Fibroblast of mammary gland (primary cell): ENCODE measurements at regions not wholly inside any gene's neighbourhood (a gene's known extent, or its start where the extent isn't known, plus 50 kb on each side); places are given as distances from the start of the nearest gene placed in this dataset.

ENCODE experiments used
- DNase-seq: peaks from one replicate; pipeline ENCODE4 v3.0.0-alpha.2; 2010; ENCODE audit warnings: low read depth
- H3K4me3 ChIP-seq: 2 replicates; pipeline ENCODE4 v1.5.1; 2011; ENCODE audit warnings: low read depth, mild to moderate bottlenecking, low read length, moderate library complexity; ENCODE audit not compliant: control insufficient read depth
- TF ChIP-seq, protein P1 (sequence below): conservative IDR thresholded peaks from 2 replicates; pipeline ENCODE4 v1.5.1; 2011; ENCODE audit warnings: low read depth, low read length, inconsistent platforms; ENCODE audit not compliant: control insufficient read depth, insufficient read depth

GRCh38 chr12:4049298-4050080, 176.3 kb upstream of the PARP11 start:
- DNase-seq: no peak
- no peak overlapping the region for H3K4me3 ChIP-seq
- TF ChIP-seq, protein P1, sequence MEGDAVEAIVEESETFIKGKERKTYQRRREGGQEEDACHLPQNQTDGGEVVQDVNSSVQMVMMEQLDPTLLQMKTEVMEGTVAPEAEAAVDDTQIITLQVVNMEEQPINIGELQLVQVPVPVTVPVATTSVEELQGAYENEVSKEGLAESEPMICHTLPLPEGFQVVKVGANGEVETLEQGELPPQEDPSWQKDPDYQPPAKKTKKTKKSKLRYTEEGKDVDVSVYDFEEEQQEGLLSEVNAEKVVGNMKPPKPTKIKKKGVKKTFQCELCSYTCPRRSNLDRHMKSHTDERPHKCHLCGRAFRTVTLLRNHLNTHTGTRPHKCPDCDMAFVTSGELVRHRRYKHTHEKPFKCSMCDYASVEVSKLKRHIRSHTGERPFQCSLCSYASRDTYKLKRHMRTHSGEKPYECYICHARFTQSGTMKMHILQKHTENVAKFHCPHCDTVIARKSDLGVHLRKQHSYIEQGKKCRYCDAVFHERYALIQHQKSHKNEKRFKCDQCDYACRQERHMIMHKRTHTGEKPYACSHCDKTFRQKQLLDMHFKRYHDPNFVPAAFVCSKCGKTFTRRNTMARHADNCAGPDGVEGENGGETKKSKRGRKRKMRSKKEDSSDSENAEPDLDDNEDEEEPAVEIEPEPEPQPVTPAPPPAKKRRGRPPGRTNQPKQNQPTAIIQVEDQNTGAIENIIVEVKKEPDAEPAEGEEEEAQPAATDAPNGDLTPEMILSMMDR: no peak

DNA sequence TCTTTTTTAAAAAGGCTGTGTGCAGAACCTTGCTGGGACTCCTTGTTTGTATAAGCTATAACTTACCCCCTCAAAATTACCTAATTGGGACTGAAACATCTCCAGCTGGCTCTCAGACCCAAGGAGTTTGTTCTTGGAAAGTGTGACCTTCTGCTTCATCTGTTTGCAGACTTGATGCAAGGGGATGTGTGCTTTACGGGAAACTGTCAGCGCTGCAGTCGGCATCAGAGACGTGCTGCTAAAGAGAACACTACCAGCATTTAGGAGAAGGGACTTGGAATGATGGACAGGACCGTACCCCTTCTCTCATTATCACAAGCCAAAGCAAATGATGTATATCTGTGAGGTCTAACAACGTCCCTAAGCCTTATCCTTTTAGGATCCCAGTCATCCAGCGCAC, 174.2 kb upstream of the PARP11 start:
- TF ChIP-seq, protein P1: no peak
- no peak overlapping the region for H3K4me3 ChIP-seq
- no peak for DNase-seq

- H3K4me3 ChIP-seq: no peak overlapping the region
Observed at GRCh38 chr12:4046495-4046840, 173.3 kb upstream of the PARP11 start.

DNA sequence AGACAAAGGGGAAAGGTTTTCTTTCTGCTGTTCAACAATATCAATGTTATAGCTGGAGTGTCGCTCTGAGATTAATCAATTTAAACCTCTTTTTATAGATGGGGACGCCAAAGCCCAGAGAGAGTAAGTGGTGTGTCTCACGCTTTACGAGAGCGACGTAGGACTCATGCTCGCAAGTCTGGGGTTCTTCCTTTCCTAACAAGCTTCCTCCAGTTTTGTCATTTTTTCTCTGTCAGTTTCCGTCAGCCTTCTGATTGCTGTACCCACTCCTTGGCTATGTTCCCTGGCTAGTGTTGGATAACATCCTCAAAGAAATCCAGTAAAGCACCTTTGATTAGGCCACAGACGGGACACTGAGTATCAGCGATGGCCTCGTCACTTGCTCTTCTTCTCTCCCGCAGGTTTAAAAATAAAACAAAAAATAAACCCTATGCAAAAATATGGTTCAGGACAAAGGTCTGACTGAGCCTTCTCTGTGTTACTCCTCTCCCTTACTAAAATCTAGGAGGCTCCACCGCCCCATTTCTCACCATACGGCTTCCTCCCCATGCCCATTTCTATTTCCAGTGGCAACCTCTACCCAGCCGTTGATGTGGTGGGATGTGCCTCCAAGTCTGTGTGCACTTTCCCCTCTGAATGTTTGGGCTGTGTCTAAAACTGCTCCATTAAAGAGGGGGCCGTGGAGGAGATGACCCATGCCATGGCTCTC, 172.7 kb upstream of the PARP11 start:
- no peak for DNase-seq
- TF ChIP-seq, protein P1: no peak
- H3K4me3 ChIP-seq: no peak overlapping the region

More at GRCh38 chr12:4046495-4046840, 173.3 kb upstream of the PARP11 start:
- DNase-seq: no peak
- TF ChIP-seq, protein P1: no peak

DNA sequence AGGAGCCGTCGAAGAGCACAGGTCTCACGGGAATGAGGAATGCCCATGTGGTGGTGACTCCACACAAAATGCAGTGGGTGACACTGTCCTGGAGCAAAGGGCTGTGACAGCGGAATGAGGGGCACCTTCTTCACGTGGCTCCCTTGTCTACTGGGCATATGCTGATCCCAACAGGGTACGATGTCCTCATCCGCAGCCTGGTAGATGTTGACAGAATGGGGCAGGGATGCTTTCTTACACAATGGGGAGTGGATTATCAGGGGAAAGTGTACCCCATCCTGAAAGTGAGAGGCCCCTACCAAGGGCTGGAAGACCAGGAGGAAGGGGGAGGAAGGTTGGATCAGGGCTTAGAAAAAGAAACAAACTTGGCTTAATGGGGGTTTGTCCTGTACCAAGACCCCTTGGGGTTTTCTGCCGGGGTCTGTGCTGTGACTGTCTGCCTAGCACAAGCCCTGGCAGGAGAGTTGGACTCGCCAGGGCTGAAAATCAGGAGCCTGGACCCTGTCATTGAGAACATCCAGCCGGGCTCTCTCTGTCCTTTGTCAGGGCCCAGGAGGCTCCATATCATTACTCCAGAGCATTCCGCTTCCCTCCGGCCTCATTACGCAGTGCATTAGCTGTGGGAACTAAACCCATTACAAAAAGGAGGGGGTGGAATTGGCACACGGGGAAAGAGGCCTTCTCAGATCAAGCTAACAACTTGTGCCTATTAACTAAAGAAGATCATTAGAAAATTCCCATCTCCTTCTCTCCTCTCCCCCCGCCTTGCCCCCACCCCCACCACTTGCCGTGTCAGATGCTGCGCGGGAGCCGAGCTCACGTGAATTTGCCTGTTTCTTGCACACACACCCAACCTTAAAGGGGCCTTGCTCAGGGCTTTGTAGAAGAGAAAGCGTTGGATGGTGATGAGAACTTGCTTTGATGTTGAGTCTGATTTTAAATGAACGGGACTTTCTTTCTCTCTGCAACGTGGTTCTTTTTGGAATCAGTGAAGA, 171.8 kb upstream of the PARP11 start:
- TF ChIP-seq, protein P1: no peak
- no peak overlapping the region for H3K4me3 ChIP-seq
- no peak for DNase-seq

DNA sequence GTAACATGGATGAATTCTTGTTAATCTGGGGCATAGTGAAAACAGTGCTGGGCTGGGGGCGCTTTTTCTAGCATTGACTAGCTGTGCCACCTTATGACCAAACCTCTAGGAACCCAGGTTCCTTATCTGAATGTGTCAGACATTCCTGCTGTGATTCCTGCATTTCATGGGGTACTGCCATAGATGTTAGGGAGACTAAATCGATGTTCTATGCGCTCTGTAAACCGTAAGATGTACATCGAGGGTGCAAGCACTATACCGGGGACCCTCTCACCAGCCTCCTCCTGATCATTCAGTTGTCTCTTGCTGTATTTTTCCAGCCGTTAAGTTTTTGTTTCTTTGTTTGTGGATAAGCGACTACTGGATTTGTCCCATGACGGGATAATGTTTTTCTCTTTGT, 170.9 kb upstream of the PARP11 start:
- no peak for DNase-seq
- TF ChIP-seq, protein P1: no peak
- H3K4me3 ChIP-seq: no peak overlapping the region
